Activated effector memory CD4-positive, alpha-beta T cell treated with anti-CD3 and anti-CD28 coated beads, Interleukin-2, amount 50 U/mL, for 16 hours (primary cell): ENCODE measurements at regions not wholly inside any gene's neighbourhood (a gene's known extent, or its start where the extent isn't known, plus 50 kb on each side); places are given as distances from the start of the nearest gene placed in this dataset.
"Not testable (repeated sequence)": the region's sequence is repeated elsewhere in the genome, so short reads cannot be mapped to it uniquely, and the experiment has no call there.

ENCODE experiments used
- DNase-seq: peaks from one replicate; pipeline ENCODE4 v3.0.0-alpha.2; 2020

- no peak for DNase-seq
Observed at GRCh38 chr10:120115959-120116358, 223.4 kb downstream of the SEC23IP start.

DNA sequence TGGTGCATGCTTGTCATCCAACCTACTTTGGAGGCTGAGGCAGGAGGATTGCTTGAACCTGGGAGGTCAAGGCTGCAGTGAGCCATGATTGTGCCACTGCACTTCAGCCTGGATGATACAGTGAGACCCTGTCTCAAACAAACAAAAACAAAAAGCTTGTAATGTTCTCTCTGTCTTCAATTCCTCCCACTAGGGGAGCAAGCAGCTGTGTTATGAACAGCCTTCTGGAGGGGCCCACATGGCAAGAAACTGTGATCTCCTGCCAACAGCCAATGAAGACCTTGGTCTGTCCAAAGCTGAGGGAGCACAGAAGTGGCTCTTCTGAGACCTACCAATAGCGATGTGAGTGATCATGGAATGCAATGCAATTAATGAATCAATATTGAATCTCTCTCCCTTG is 229.2 kb downstream of the SEC23IP start:
- no peak for DNase-seq

DNA sequence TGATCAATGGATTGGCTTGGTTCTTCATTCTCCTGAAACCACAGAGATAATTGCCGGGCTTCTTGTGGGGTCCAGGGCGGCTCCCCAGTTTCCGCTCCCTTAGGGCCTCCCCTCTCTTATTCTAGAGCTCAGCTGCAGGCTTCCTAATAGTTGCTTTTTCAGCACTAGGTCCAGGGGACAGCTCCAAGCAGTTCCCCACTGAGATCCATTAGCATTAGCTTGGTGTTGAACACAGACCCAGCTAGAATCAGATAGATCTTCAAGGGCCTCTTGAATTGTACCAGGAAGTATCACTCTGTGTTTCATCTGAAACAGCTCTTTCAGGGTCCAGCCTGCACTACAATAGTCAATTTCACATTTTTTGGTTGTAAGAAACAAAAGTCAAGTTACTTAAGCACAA is 238.7 kb downstream of the SEC23IP start:
- DNase-seq = no peak

DNA sequence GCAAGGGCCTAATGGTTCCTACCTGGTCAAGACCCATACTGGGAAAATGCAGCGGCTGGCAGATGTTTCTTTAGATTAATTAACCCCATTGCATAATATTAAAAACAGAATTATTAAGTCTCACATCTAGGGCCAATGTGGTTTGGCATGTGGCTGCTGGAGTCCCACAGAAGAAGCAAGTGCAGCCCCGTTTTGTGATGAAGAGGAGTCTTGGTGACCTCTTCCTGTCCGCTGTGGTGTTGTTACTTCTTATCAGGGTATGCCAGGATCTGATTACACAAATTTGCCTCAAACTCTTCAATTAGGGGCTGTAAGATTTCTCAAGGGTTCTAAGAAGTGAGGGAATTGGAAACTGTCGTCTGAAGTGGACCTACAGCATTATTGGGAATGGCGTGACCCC is 240.3 kb downstream of the SEC23IP start:
- no peak for DNase-seq

DNA sequence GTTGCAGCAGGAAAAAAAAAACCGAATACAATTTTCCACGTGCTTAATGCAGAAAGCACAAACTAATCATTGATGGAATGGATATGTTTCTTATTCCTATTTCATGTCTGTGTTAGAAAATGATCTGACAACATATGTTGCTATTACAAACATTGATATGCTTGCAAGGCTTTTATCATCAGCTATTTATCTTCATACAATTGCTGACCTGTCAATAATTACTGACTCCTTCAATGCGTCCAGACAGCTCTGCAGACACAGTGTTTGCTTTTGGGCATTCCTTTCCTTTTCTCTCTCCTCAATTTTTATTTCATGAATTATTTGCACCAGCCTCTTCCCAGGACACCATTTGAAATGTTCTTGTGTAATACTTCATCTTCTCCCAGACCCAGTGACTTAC is 246.2 kb downstream of the SEC23IP start:
- DNase-seq = no peak

GRCh38 chr10:120145107-120145506 is 252.6 kb downstream of the SEC23IP start:
- no peak for DNase-seq

GRCh38 chr10:120156614-120157274 is 264.2 kb downstream of the SEC23IP start:
- DNase-seq = no peak

DNA sequence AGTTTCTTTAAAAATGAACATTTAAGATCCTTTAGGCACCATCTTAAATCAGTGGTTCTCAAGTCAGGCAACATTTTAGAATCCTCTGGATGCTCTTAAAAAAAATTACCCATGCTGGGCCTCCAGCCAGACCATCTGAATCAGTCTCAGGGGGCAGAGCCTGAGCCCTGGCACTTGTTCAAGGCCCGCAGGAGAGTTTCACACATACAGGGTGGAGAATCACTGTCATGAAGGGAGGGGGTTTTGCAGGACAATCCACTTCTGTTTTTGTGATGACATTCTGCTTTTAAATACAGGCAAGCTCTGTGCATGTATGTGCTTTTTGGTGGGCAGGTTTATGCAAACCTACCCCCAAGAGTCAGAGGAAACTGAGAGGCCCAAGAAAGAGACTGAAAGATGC is 268.6 kb downstream of the SEC23IP start:
- no peak for DNase-seq

GRCh38 chr10:120162471-120162870 is 269.9 kb downstream of the SEC23IP start:
- DNase-seq = no peak

- DNase-seq = no peak
Observed at GRCh38 chr10:120172356-120172755, 279.8 kb downstream of the SEC23IP start.

DNA sequence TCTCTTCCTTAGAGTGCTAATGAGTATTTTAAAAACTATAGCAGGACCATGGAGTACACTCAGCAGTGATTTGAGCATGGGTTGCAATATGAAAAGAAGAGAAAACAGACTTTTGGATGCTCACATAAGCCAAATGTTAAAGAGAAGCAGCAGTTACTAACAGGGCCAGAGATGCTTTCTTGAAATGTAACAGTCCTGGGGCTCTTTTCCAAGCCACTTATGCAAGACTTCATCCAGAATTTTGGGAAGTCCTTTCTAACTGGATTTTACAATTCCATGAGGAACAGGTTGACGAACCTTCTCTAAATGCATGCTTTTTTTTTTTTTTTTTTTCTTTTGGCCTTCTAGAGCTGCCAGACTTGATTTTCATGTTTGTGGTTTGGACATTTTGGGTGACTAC is 282.0 kb downstream of the SEC23IP start:
- DNase-seq = no peak

- DNase-seq = no peak
Observed at GRCh38 chr10:120177330-120177729, 279.7 kb upstream of the PLPP4 start.

- no peak for DNase-seq
Observed at GRCh38 chr10:120180160-120180559, 276.9 kb upstream of the PLPP4 start.

GRCh38 chr10:120181154-120181553 is 275.9 kb upstream of the PLPP4 start:
- no peak for DNase-seq

- DNase-seq = no peak
Observed at GRCh38 chr10:120182431-120182830, 274.6 kb upstream of the PLPP4 start.

DNA sequence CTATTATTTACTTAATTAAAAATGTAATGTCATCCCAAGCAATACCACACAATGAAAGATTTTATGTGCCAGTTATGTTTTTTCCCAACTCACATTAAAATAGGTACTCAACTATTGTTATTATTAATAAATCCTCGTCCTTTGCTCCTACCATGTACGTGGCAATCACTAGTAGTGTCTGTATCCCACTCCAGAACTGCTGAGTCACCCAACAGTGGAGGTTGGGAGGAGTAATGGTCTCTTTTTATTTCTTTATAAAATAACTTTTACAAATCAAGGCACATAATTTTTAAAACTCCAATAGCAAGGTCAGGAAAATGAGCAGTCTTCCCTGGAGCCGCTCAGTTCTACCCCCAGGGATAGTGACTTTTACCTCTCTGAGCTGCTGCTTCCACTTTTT is 273.5 kb upstream of the PLPP4 start:
- DNase-seq = no peak

DNA sequence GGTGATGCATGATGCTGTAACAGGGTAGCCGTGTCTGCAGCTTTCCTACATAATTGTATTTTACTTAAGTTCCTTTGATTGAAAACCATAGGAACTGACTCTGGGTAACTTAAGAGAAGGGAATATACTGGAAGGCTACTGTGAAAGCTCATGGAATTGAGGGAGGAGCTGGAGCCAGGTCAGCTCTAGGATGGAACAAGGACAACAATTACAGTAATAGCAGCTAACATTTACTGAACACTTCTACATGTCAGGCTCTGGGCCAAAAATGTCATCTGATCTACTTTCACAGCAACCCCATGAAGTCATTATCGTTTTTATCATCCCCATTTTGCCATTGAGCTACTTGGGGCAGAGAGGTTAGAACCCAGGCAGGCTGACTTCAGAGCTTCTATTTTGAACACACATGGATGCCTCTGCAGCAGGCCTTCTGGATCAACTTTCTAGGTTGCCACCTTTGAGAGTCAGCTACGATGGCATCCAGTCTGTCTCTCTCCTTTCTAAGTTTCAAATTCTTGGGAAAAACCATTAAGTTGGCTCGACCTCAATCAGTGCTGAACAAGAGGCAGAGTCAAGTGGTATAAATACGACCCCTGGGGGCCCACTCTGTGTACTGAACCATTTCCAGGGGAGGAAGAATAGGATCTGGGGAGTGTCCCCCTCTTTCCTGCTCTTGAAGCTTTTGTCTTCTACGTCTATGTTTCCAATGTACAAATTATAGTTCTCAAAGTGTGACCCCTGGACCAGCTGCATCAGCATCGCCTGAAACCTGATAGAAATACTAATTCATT is 272.3 kb upstream of the PLPP4 start:
- no peak for DNase-seq

DNA sequence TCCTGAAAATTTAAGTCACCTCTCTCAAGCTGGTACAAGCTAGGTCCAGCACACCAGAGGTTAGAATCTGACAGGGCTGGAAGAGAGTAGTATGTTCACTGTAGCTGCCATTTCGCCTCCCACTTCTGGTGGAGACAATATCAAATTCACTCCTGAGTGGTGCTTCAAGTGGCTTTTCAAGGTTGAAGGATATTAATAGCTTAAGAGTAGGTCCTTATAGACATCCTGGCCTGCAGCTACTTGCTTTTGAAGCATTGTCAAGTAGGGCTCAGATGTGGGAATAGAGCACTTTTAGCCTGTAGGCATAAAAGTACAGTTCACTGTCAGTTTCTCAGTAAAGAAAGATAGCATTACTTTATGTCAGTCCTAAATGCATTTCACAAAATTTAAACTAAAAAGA is 270.5 kb upstream of the PLPP4 start:
- no peak for DNase-seq

GRCh38 chr10:120187168-120187567 is 269.9 kb upstream of the PLPP4 start:
- not testable (repeated sequence) for DNase-seq

DNA sequence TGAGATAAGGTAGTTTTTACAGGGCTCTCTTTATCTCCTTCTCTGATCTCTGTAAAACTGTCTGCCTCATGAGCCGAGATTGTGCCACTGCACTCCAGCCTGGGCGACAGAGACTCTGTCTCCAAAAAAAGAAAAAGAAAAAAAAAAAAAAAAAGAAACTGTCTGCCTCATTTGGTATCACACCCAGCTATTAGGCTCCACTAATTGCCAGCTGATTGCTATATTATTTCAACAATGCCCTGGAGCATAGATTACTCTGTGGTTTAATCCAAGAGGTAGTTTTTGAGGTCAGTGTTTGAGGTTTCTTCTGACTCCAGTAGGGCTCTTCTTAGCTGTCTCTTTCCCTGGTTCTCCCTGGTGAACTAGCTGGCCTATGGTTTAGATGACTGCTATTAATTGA is 268.1 kb upstream of the PLPP4 start:
- DNase-seq = no peak

DNA sequence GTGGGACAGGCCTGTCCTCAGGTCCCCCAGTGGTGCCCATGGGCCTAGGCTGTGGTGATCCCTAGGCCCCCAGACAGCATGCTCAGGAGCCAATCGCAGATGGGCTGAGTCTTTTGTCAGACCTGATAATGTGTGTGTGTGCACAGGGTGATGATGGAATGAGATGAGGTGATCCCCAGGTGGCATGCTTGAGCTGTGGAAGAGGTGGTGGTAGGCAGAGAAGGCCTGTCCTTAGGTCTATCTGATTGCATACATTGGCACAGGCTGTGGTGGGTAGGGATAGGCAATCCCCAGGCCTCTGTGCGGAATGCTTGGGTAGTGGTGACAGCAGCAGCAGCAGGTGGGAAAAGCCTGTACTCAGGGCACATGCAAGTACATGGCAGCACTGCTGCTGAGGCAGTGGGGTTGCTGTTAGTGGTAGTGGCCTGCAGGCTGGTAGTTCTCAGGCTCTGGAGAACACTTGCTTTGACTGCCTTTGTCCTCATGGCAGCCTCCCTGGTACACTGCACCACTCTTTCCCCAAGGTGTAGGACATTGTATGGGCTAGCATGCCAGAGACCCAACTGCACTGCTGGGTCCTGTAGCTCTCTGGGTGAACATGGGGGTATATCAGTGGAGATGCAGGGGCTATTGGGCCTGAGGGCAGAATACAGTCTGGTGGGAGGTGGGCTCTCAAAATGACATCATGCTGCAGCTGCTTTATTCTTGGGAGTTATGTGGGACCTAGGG is 260.9 kb upstream of the PLPP4 start:
- no peak for DNase-seq

- no peak for DNase-seq
Observed at GRCh38 chr10:120204877-120205276, 252.2 kb upstream of the PLPP4 start.

GRCh38 chr10:120205368-120206018 is 251.5 kb upstream of the PLPP4 start:
- DNase-seq = no peak

DNA sequence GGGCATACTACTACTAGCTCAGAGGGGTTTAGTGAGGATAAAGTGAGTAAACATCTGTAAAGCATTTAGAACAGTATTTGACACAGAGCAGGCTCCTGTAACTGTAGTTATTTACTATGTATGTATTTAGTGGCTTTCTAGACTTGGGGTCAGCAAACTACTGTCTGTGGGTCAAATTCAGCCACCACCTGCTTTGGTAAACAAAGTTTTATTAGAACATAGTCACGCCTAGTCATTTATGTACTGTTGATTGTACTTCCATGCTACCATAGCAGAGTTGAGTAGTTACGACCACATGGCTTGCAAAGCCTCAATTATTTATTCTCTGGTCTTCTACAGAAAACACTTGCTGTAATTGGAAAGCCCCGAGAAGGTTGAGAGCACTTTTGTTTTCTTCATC is 248.5 kb upstream of the PLPP4 start:
- no peak for DNase-seq
